ENCODE measurements at regions not wholly inside any gene's neighbourhood (a gene's known extent, or its start where the extent isn't known, plus 50 kb on each side); places are given as distances from the start of the nearest gene placed in this dataset.

DNA sequence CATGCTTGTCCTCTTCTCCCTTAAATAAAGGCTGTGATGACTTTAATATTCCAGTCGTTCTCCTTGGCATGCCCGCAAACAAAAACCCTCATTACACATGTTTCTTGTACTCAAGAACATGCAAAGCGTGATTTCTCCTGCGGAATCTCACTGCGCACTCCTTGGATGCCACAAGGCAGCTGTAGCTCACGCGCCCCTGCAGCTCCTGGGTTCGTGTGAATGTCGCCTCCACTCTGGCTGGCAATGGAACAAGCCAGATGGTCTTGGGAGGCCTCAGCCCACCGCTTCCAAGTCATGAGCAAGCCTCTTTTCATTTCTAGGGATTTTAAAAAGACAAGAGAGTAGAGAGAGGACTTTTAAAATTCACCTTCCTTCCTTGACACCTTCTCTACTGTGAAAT is 403.8 kb downstream of the PCNX1 start:
- no peak for TF ChIP-seq POLR2A (IDR thresholded peaks at IDR 0.05; ENCODE audit: low read length)
- TF ChIP-seq GATA1 (IDR thresholded peaks at IDR 0.05; ENCODE audit: low read depth, low read length), result no peak

Data from erythroblast (primary cell).